ENCODE measurements at regions not wholly inside any gene's neighbourhood (a gene's known extent, or its start where the extent isn't known, plus 50 kb on each side); places are given as distances from the start of the nearest gene placed in this dataset.
"Not testable (repeated sequence)": the region's sequence is repeated elsewhere in the genome, so short reads cannot be mapped to it uniquely, and the experiment has no call there.

- DNase-seq: not testable (repeated sequence)
These were observed 61.6 kb upstream of the IKBKE start for GRCh38 chr1:206408371-206409288.

GRCh38 chr1:206411321-206411720, 59.0 kb upstream of the IKBKE start:
- no peak for DNase-seq

DNA sequence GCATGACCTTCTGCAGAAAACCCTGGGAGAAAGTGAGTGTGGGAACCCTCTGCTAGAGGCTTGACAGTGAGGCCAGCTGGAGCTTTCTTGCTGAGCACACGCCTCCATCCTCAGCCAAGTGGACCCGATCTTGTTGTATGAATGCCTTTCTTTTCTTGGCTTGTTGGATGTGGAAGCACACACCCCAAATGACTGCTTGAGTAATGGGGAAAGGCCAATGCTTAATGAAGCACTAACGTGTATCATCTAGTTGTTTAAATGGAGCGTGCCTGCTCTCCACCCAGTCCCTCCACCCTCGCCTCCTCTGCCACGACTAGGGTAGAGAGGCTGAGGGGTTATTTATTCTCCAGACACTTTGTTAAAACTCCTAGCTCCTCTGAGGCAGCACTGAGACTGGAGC, 54.3 kb upstream of the IKBKE start:
- DNase-seq: no peak

GRCh38 chr1:206417774-206418614, 52.3 kb upstream of the IKBKE start:
- DNase-seq: no peak

GRCh38 chr1:206419250-206419649, 51.0 kb upstream of the IKBKE start:
- DNase-seq: no peak

GRCh38 chr1:206419783-206420182, 50.5 kb upstream of the IKBKE start:
- DNase-seq: no peak

- DNase-seq: no peak
These were observed 49.8 kb upstream of the IKBKE start for GRCh38 chr1:206420471-206420870.

Data from C1 segment of cervical spinal cord (tissue), 14 donors.